Panc1 (cell line): ENCODE measurements at regions not wholly inside any gene's neighbourhood (a gene's known extent, or its start where the extent isn't known, plus 50 kb on each side); places are given as distances from the start of the nearest gene placed in this dataset.

ENCODE experiments used
- ATAC-seq: fragments of 200-7000 bp; cut with Tn5 transposase; 2 replicates; pipeline ENCODE4 v1.9.1; 2020; ENCODE audit warnings: mild to moderate bottlenecking, moderate library complexity
- BruUV-seq: library from RNA; stranded (reverse); fragments of 400-500 nt; replicated peaks from 2 replicates; lab custom pipeline; 2021; lab: Mats Ljungman, UMichigan
- CTCF ChIA-PET: fragments of 300-600 bp; sonication (Branson Sonifier 250); formaldehyde crosslinking; loops from one replicate; lab custom pipeline; 2022; ENCODE audit warnings: antibody characterized with exemption; lab: Charles Lee
- POLR2A ChIA-PET: fragments of 300-600 bp; sonication (Branson Sonifier 250); formaldehyde crosslinking; loops from one replicate; lab custom pipeline; 2022; ENCODE audit warnings: antibody characterized with exemption; lab: Charles Lee
- DNase-seq: peaks from one replicate; pipeline ENCODE4 v3.0.0-alpha.2; 2010; ENCODE audit warnings: low read depth, low spot score
- H3K27ac ChIP-seq: 2 replicates; pipeline ENCODE4 v1.5.1; 2011; ENCODE audit warnings: mild to moderate bottlenecking, low read length, inconsistent platforms
- H3K27me3 ChIP-seq: fragments of 200-500 bp; sonication (Bioruptor generic); 2 replicates; pipeline ENCODE4 v1.6.0; 2014; ENCODE audit warnings: low read length, inconsistent platforms; ENCODE audit not compliant: control insufficient read depth, insufficient read depth
- H3K36me3 ChIP-seq: fragments of 200-500 bp; sonication (Bioruptor generic); 2 replicates; pipeline ENCODE4 v1.5.1; 2014; ENCODE audit warnings: inconsistent platforms, mild to moderate bottlenecking, low read length, moderate library complexity; ENCODE audit not compliant: control insufficient read depth, insufficient read depth
- H3K4me1 ChIP-seq: 2 replicates; pipeline ENCODE4 v1.5.1; 2011; ENCODE audit warnings: inconsistent platforms, mild to moderate bottlenecking, low read length, moderate library complexity; ENCODE audit not compliant: control insufficient read depth, insufficient read depth
- H3K4me3 ChIP-seq, 2 experiments: 2 replicates each; pipeline ENCODE4 v1.5.1; 2011 to 2012; ENCODE audit warnings: low read depth in 2 of 2, low read length in 2 of 2, mild to moderate bottlenecking in 2 of 2, inconsistent platforms in 1 of 2, moderate library complexity in 1 of 2
- H3K9me3 ChIP-seq: fragments of 200-500 bp; sonication (Bioruptor generic); 2 replicates; pipeline ENCODE4 v1.5.1; 2014; ENCODE audit warnings: low read depth, mild to moderate bottlenecking, inconsistent platforms, low read length, moderate library complexity; ENCODE audit not compliant: control insufficient read depth, insufficient read depth
- POLR2AphosphoS5 ChIP-seq: IDR thresholded peaks from 2 replicates; pipeline ENCODE4 v1.6.1; 2012; ENCODE audit warnings: mild to moderate bottlenecking, low read depth, low read length, moderate library complexity
- SIN3A ChIP-seq: IDR thresholded peaks from 2 replicates; pipeline ENCODE4 v1.6.1; 2012; ENCODE audit warnings: low read depth, mild to moderate bottlenecking, low read length, moderate library complexity, borderline replicate concordance; ENCODE audit not compliant: insufficient read depth
- TCF7L2 ChIP-seq: IDR thresholded peaks from 2 replicates; pipeline ENCODE4 v1.6.1; 2011; ENCODE audit warnings: mild to moderate bottlenecking, low read depth, low read length, inconsistent platforms
- in situ Hi-C: cut with HindIII; loops from 2 replicates; pipeline ENCODE4 v1.10.0; 2016; ENCODE audit warnings: low sequenced_read_pairs, low pct_unique_long_range_greater_than_20kb
- intact Hi-C: fragments of 100-400 bp; cut with micrococcal nuclease; formaldehyde crosslinking; loops from one replicate; pipeline ENCODE4 v1.10.0; 2022; ENCODE audit not compliant: unreplicated experiment
- TF ChIP-seq, protein P1 (sequence below): fragments of 450-650 bp; IDR thresholded peaks from 2 replicates; pipeline ENCODE4 v1.5.1; 2017; ENCODE audit warnings: mild to moderate bottlenecking
- TF ChIP-seq, protein P2 (sequence below), 2 experiments: IDR thresholded peaks; 2 replicates each; pipeline ENCODE4 v1.6.1; 2011 to 2012; ENCODE audit warnings: low read depth in 2 of 2, control low read depth in 1 of 2, low read length in 1 of 2, mild to moderate bottlenecking in 1 of 2, moderate library complexity in 1 of 2; ENCODE audit not compliant: insufficient read depth in 1 of 2

DNA sequence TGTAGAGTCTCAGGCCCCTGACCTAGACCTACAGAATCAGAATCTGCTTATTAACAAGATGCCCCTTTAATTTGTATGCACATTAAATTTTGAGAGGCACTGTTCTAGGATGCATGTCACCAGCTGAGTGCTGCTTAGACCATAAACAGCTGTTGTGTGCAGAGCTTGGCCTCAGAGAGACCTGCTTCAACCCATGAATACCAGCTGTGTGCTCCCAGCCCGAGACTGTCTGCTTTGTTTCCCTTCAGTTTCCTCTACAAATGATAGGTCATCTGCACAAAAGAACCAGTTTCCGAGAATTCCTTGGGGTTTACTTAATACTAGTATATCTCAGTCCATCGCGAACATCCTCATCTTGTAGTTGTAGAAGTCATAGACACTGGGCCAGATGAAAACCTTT is 158.5 kb upstream of the PFN2 start:
- CTCF ChIA-PET = no interaction called here
- in situ Hi-C loops = no loop called here

DNA sequence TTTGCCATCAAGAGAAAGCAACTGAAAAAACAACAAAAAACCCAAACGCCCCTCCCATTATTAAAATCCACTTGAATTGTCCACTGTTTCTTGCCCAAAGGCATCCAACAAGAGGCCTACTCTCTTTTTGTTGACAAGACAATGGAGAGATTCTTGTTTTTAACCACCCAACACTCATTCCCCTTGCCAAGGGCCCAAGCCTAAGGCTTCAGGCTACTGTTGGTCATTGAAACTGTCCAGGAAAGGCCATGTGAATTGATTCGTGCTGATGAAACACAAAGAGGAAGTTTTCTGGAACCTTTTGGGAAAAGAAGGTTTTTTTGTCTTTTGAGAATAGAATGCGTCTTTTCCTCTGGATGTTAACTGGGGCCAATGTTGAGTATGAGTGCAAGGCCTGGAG is 157.4 kb upstream of the PFN2 start:
- TF ChIP-seq, protein P1, sequence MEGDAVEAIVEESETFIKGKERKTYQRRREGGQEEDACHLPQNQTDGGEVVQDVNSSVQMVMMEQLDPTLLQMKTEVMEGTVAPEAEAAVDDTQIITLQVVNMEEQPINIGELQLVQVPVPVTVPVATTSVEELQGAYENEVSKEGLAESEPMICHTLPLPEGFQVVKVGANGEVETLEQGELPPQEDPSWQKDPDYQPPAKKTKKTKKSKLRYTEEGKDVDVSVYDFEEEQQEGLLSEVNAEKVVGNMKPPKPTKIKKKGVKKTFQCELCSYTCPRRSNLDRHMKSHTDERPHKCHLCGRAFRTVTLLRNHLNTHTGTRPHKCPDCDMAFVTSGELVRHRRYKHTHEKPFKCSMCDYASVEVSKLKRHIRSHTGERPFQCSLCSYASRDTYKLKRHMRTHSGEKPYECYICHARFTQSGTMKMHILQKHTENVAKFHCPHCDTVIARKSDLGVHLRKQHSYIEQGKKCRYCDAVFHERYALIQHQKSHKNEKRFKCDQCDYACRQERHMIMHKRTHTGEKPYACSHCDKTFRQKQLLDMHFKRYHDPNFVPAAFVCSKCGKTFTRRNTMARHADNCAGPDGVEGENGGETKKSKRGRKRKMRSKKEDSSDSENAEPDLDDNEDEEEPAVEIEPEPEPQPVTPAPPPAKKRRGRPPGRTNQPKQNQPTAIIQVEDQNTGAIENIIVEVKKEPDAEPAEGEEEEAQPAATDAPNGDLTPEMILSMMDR = no peak
- intact Hi-C loops = no loop called here
- Histone ChIP-seq H3K36me3 (no peaks in the 10 kb centered on the region), H3K27ac (no peak overlapping the region), H3K27me3 (no peaks in the 10 kb centered on the region), H3K9me3 (no peaks in the 10 kb centered on the region), H3K4me3 (no peak overlapping the region), H3K4me1 (no peaks in the 10 kb centered on the region)
- ChIA-PET CTCF (no interaction called here), POLR2A (no interaction called here)
- DNase-seq (no peak), ATAC-seq (no peak)
- no TSS peak for BruUV-seq
- in situ Hi-C loops = no loop called here

More for the DNA sequence above, 158.5 kb upstream of the PFN2 start:
- Histone ChIP-seq H3K36me3 (no peaks in the 10 kb centered on the region), H3K27me3 (no peaks in the 10 kb centered on the region), H3K27ac (no peak overlapping the region), H3K4me1 (no peaks in the 10 kb centered on the region), H3K9me3 (no peaks in the 10 kb centered on the region), H3K4me3 (no peak overlapping the region)
- ATAC-seq = no peak
- no peak for DNase-seq
- no TSS peak for BruUV-seq
- intact Hi-C loops = no loop called here
- POLR2A ChIA-PET = no interaction called here
- TF ChIP-seq, protein P1 = no peak
- TF ChIP-seq, protein P2, sequence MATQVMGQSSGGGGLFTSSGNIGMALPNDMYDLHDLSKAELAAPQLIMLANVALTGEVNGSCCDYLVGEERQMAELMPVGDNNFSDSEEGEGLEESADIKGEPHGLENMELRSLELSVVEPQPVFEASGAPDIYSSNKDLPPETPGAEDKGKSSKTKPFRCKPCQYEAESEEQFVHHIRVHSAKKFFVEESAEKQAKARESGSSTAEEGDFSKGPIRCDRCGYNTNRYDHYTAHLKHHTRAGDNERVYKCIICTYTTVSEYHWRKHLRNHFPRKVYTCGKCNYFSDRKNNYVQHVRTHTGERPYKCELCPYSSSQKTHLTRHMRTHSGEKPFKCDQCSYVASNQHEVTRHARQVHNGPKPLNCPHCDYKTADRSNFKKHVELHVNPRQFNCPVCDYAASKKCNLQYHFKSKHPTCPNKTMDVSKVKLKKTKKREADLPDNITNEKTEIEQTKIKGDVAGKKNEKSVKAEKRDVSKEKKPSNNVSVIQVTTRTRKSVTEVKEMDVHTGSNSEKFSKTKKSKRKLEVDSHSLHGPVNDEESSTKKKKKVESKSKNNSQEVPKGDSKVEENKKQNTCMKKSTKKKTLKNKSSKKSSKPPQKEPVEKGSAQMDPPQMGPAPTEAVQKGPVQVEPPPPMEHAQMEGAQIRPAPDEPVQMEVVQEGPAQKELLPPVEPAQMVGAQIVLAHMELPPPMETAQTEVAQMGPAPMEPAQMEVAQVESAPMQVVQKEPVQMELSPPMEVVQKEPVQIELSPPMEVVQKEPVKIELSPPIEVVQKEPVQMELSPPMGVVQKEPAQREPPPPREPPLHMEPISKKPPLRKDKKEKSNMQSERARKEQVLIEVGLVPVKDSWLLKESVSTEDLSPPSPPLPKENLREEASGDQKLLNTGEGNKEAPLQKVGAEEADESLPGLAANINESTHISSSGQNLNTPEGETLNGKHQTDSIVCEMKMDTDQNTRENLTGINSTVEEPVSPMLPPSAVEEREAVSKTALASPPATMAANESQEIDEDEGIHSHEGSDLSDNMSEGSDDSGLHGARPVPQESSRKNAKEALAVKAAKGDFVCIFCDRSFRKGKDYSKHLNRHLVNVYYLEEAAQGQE (IDR thresholded peaks at IDR 0.05; ENCODE audit: insufficient read depth in 1 of 2, low read depth in 2 of 2, low read length in 1 of 2) = no peak
- no peak for TF ChIP-seq POLR2AphosphoS5
- no peak for TF ChIP-seq TCF7L2
- TF ChIP-seq SIN3A = no peak

DNA sequence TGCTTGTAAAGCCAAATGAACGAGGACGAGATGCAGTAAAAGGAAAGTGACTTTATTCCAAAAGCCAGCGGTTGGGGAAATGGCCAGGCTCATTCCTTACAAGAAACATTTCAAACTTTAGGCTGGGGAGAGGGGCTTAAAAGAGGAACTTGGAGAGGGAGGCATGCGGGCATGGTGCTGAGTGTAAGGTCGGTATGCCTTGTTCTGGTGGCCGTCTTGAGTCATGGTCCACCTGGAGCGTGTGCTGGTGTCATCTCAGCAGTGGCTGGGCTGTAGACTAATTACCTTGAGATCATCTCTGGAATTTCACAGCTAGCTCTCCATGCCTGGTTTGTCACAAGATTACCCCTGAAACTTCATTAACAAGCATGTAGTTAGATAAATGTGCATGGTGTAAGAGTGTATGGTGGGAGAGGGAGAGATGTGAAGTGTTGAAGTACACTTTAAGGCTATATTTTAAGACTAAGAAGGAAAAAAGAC is 156.4 kb upstream of the PFN2 start:
- POLR2A ChIA-PET = no interaction called here
- TF ChIP-seq POLR2AphosphoS5 = no peak
- TF ChIP-seq, protein P1 = no peak
- TF ChIP-seq SIN3A = no peak
- no peak for TF ChIP-seq TCF7L2
- TF ChIP-seq, protein P2 (IDR thresholded peaks at IDR 0.05; ENCODE audit: insufficient read depth in 1 of 2, low read depth in 2 of 2, low read length in 1 of 2) = no peak
- no peak overlapping the region for H3K4me3 ChIP-seq
- in situ Hi-C loops (no loop called here), intact Hi-C loops (no loop called here)
- no peaks in the 10 kb centered on the region for H3K27me3 ChIP-seq
- H3K27ac ChIP-seq = no peak overlapping the region
- BruUV-seq = no TSS peak
- no peaks in the 10 kb centered on the region for H3K36me3 ChIP-seq
- CTCF ChIA-PET = no interaction called here
- ATAC-seq (no peak), DNase-seq (no peak)
- H3K9me3 ChIP-seq = no peaks in the 10 kb centered on the region
- no peaks in the 10 kb centered on the region for H3K4me1 ChIP-seq
